Nephron (organoid): ENCODE measurements at regions not wholly inside any gene's neighbourhood (a gene's known extent, or its start where the extent isn't known, plus 50 kb on each side); places are given as distances from the start of the nearest gene placed in this dataset.
A peak's percentile ranks its signal among the peaks of the same experiment; 100 is the strongest.

Experiments
- H3K27ac Mint-ChIP-seq, 3 experiments: 2 replicates each; pipeline ENCODE4 v1.8.0; 2020; ENCODE audit warnings: mixed read lengths in 3 of 3, mild to moderate bottlenecking in 2 of 3, moderate library complexity in 1 of 3
- H3K27me3 Mint-ChIP-seq: 2 replicates; pipeline ENCODE4 v1.8.0; 2021; ENCODE audit warnings: low read depth, mild to moderate bottlenecking, moderate library complexity, mixed read lengths
- H3K36me3 Mint-ChIP-seq: 2 replicates; pipeline ENCODE4 v1.8.0; 2020; ENCODE audit warnings: low read depth, mixed read lengths
- H3K4me1 Mint-ChIP-seq: 2 replicates; pipeline ENCODE4 v1.8.0; 2020; ENCODE audit warnings: mixed read lengths
- H3K4me3 Mint-ChIP-seq, 3 experiments: 2 replicates each; pipeline ENCODE4 v1.8.0; 2020; ENCODE audit warnings: mild to moderate bottlenecking in 3 of 3, mixed read lengths in 3 of 3, moderate library complexity in 2 of 3
- H3K9me3 Mint-ChIP-seq: 2 replicates; pipeline ENCODE4 v1.8.0; 2020; ENCODE audit warnings: mixed read lengths
- TF ChIP-seq, protein P1 (sequence below), 3 experiments: fragments of 200-600 bp; sonication (generic); IDR thresholded peaks; one replicate each; pipeline ENCODE4 v1.5.0; 2021; ENCODE audit warnings: antibody characterized with exemption in 3 of 3; ENCODE audit not compliant: unreplicated experiment in 3 of 3

- Mint-ChIP-seq H3K4me3 (peak overlapping the region in 1 of 3 experiments; percentile 4), H3K27ac (peak overlapping the region; percentile 69 to 81 (median 75)), H3K36me3 (no peaks in the 10 kb centered on the region), H3K4me1 (peaks cover 21% of the 10 kb centered on the region), H3K9me3 (peaks cover 2% of the 10 kb centered on the region), H3K27me3 (peaks cover 33% of the 10 kb centered on the region)
- TF ChIP-seq, protein P1, sequence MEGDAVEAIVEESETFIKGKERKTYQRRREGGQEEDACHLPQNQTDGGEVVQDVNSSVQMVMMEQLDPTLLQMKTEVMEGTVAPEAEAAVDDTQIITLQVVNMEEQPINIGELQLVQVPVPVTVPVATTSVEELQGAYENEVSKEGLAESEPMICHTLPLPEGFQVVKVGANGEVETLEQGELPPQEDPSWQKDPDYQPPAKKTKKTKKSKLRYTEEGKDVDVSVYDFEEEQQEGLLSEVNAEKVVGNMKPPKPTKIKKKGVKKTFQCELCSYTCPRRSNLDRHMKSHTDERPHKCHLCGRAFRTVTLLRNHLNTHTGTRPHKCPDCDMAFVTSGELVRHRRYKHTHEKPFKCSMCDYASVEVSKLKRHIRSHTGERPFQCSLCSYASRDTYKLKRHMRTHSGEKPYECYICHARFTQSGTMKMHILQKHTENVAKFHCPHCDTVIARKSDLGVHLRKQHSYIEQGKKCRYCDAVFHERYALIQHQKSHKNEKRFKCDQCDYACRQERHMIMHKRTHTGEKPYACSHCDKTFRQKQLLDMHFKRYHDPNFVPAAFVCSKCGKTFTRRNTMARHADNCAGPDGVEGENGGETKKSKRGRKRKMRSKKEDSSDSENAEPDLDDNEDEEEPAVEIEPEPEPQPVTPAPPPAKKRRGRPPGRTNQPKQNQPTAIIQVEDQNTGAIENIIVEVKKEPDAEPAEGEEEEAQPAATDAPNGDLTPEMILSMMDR (IDR thresholded peaks at IDR 0.05; ENCODE audit: unreplicated experiment in 3 of 3), result no peak
Measured at GRCh38 chr6:165799391-165800153, 136.5 kb upstream of the PDE10A start.

- peaks cover 28% of the 10 kb centered on the region for H3K27me3 Mint-ChIP-seq
- peak overlapping the region in 1 of 3 experiments; percentile 69 for H3K27ac Mint-ChIP-seq
- H3K4me1 Mint-ChIP-seq, result peaks cover 15% of the 10 kb centered on the region
- peaks cover 2% of the 10 kb centered on the region for H3K9me3 Mint-ChIP-seq
- TF ChIP-seq, protein P1 (IDR thresholded peaks at IDR 0.05; ENCODE audit: unreplicated experiment in 3 of 3), result no peak
- no peak overlapping the region for H3K4me3 Mint-ChIP-seq
- H3K36me3 Mint-ChIP-seq, result no peaks in the 10 kb centered on the region
Measured at GRCh38 chr6:165798991-165799390, 135.9 kb upstream of the PDE10A start.

- Mint-ChIP-seq H3K4me1 (no peaks in the 10 kb centered on the region), H3K36me3 (no peaks in the 10 kb centered on the region), H3K27me3 (peaks cover 13% of the 10 kb centered on the region), H3K4me3 (no peak overlapping the region), H3K9me3 (peaks cover 2% of the 10 kb centered on the region), H3K27ac (no peak overlapping the region)
- TF ChIP-seq, protein P1 (IDR thresholded peaks at IDR 0.05; ENCODE audit: unreplicated experiment in 3 of 3), result no peak
Measured at GRCh38 chr6:165794179-165794601, 131.1 kb upstream of the PDE10A start.

DNA sequence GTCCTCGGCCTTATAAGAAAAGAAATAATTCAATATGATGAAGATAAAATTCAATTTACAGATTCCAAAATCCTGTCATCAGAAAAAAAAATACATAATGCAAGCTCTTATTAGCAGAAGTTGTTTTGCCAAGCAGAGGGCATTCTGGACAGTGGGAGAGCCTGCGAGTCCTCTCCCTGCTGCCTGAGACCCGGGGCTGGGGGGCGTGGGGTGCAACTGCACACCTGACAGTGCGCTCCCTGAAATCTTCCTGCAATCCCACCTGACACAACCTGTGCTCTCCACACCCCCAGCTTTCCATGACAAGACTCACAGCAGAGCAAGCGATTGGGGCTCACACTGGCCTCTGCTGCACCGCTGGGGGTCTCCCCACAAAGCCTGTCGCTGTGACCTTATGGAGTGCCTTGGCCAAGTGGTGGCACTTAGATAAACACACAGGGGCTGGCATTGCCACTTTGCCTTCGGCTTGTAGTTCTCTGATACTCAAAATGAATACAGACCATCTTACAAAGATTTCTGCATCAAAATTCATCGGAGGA is 130.3 kb upstream of the PDE10A start:
- TF ChIP-seq, protein P1 (IDR thresholded peaks at IDR 0.05; ENCODE audit: unreplicated experiment in 3 of 3), result no peak
- no peak overlapping the region for H3K4me3 Mint-ChIP-seq
- peaks cover 13% of the 10 kb centered on the region for H3K27me3 Mint-ChIP-seq
- H3K36me3 Mint-ChIP-seq, result no peaks in the 10 kb centered on the region
- H3K27ac Mint-ChIP-seq, result no peak overlapping the region
- H3K9me3 Mint-ChIP-seq, result peaks cover 2% of the 10 kb centered on the region
- H3K4me1 Mint-ChIP-seq, result no peaks in the 10 kb centered on the region

DNA sequence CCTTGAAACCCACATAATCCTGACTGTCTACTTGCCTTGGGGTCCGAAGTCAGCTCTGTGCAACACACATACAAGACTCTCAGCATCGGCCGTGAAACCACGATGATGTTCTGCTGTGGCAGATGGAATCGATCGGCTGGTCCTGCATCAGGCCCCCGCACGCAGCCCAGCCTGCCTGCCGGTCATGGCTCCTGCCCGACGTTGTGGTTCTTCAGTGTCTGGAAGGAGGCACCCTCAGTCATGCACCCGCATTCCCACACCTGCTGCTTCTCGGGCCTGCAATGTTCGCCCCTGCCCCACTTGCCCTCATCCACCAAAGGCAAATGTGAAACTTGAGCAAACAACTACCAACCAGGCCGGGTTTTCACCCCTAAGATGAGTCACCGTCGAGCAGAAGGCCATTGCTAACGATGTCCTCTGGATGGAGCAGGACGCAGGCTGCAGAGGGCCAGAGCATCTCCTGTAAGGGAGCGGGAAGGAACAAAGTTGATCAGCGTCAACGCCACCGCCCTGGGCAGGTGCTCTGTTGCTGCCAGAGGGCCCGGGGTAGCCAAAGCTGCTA is 128.9 kb upstream of the PDE10A start:
- Mint-ChIP-seq H3K4me1 (no peaks in the 10 kb centered on the region), H3K36me3 (no peaks in the 10 kb centered on the region)
- TF ChIP-seq, protein P1 (IDR thresholded peaks at IDR 0.05; ENCODE audit: unreplicated experiment in 3 of 3), result no peak

More for the DNA sequence above, 128.9 kb upstream of the PDE10A start:
- peaks cover 13% of the 10 kb centered on the region for H3K27me3 Mint-ChIP-seq
- no peak overlapping the region for H3K27ac Mint-ChIP-seq
- peaks cover 2% of the 10 kb centered on the region for H3K9me3 Mint-ChIP-seq
- no peak overlapping the region for H3K4me3 Mint-ChIP-seq
